HG02973 (cell line): ENCODE measurements at regions not wholly inside any gene's neighbourhood (a gene's known extent, or its start where the extent isn't known, plus 50 kb on each side); places are given as distances from the start of the nearest gene placed in this dataset.

ENCODE experiments used
- ATAC-seq: cut with Tn5 transposase; IDR thresholded peaks from one replicate; pipeline ENCODE4 v1.9.1; 2021; ENCODE audit warnings: moderate library complexity; ENCODE audit not compliant: unreplicated experiment

GRCh38 chr18:45467293-45467692, 148.0 kb upstream of the SLC14A2 start:
- ATAC-seq = no peak

DNA sequence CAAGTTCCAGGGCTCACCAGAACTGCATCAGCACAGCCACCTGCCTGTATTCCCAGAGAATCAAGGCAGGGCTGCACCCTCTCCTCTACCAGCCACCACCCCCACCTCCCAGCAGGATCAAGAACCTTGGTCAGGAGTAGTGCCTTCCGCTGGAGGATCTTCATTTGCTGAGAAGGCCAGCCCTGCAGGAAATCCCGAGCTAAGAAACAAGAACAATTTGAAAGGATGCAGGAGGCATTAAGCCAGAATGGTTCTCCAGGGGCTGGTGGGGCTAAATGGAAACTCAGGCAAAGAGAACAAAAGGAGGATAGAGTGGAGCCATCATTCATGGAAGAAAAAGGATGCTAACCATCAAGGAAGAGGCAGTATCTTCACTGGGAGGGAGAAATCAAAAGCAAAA, 147.3 kb upstream of the SLC14A2 start:
- ATAC-seq = no peak

DNA sequence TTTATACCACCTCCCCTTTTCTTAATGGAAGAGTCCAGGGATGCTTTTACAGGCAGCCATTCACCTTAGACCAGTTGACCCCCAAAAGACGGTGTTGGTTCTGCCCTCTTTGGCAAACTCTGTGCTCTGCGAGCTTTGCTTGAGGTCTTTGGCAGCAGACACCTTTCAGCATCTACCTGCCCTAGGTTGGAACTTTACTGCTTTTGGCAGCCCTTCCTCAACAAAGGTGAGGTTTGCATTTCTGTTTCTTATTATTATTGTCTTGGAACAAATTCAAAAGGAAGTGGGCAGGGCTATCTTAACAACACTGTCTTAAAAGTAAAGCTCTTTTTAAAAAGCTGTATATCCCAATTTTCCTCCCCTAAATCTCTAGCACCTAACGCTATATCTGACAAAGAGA, 136.4 kb upstream of the SLC14A2 start:
- ATAC-seq = no peak

DNA sequence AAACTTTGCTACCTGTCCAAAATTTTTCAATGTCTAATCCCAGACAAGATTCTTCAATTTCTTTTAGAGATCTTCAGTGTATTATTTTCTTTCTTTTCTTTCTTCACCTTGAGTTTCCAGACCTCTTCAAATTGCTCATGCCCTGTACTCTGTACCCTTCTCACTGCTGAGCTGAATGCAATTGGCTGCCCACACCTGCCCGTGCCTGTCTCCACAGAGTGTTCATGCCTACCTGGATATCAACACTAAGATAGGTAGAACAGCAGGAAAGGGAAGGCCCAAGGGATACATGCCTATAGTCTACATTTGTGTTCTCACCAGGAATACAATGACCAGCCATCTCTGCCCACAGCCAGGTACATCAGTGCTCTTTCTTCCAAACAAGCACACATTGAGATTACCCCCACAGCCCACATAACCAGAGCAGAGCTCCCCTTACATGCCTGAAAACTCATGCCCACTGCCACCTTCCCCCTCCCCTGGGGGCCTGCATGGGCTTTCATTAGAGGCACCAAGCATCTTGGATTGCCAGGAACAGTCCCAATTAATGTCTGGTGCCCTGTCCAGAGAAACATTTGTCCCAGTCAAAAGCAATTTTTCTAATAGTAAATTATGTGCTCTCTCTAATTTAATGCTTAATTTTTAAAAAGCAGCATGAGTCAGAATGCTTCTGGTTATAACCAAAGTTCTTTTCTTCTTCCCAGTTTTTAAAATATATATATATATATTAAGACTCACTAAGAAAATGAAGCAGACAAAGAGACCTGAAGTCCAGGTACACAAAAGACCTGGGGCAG, 134.9 kb upstream of the SLC14A2 start:
- no peak for ATAC-seq

GRCh38 chr18:45481821-45482220, 133.5 kb upstream of the SLC14A2 start:
- no peak for ATAC-seq

DNA sequence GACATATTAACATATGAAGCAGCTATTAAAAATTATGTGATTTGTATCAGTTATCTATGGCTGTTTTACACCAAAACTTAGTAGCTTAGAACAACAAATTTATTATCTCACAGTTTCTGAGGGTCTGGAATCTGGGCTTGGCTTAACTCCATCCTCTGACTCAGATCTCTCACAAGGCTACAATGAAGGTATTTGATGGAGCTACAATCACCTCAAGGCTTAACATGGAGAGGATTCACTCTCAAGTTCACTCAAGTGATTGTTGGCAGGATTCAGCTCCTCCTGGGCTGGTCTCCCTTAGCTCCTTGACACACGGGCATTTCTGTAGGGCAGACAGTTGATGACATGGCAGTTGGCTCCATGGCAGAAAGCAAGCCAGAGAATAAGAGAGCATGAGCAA, 133.0 kb upstream of the SLC14A2 start:
- no peak for ATAC-seq

DNA sequence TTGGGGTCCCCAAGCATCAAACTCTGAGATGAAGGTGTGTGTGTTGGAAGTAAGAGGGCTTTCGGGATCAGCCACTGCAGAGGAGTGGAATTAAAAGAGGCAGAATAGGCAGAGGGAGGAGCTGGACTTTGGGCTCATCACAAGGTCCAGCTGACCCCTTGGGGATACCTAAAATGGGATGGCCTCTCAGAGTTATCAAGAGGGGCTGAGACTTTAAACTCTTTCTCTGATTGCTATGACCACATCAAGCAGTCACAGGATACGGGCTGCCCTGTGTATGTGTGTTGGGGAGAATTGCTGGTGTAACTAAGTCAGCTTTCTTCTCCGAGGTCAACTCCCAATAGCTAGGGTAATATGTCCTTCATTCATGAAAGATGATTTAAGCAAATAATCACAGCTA, 127.7 kb upstream of the SLC14A2 start:
- ATAC-seq = no peak

DNA sequence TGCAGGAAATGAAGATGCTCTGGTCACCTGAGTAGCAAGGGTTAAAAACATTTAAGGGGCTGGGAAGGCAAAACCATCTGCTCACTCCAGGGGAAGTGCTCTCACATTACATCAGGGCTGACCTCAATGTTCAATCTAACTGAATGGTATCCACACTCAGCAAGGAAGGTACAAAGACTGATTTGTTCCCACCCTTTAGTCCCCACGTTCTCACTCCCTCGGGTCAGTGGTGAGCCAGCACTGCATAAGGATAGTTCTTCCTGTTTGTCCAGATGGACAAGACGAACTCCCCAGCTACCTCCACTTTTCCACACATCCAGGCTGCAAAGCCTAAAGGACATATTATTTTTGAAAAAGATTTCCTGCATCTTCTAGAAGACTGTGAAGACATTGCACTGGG, 126.6 kb upstream of the SLC14A2 start:
- ATAC-seq = no peak

- ATAC-seq = no peak
Measured at GRCh38 chr18:45493830-45494229, 121.4 kb upstream of the SLC14A2 start.

- no peak for ATAC-seq
Measured at GRCh38 chr18:45494811-45495210, 120.5 kb upstream of the SLC14A2 start.

DNA sequence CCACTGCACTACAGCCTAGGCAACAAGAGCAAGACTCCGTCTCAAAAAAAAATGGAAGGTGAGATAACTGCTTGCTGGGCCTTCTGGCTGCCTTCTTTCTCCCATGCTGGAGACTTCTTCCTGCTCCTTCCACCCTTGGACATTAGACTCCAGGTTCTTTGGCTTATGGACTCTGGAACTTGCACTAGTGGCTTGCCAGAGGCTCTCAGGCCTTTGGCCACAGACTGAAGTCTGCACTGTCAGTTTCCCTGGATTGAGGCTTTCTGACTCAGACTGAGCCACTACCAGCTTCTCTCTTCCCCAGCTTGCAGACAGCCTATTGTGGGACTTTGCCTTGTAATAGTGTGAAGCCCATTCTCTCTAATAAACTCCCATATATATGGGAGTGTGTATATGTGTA, 118.5 kb upstream of the SLC14A2 start:
- no peak for ATAC-seq

- ATAC-seq = no peak
Measured at GRCh38 chr18:45497595-45498286, 117.5 kb upstream of the SLC14A2 start.

GRCh38 chr18:45498287-45498658, 117.0 kb upstream of the SLC14A2 start:
- ATAC-seq = no peak

- no peak for ATAC-seq
Measured at GRCh38 chr18:45503990-45504389, 111.3 kb upstream of the SLC14A2 start.

DNA sequence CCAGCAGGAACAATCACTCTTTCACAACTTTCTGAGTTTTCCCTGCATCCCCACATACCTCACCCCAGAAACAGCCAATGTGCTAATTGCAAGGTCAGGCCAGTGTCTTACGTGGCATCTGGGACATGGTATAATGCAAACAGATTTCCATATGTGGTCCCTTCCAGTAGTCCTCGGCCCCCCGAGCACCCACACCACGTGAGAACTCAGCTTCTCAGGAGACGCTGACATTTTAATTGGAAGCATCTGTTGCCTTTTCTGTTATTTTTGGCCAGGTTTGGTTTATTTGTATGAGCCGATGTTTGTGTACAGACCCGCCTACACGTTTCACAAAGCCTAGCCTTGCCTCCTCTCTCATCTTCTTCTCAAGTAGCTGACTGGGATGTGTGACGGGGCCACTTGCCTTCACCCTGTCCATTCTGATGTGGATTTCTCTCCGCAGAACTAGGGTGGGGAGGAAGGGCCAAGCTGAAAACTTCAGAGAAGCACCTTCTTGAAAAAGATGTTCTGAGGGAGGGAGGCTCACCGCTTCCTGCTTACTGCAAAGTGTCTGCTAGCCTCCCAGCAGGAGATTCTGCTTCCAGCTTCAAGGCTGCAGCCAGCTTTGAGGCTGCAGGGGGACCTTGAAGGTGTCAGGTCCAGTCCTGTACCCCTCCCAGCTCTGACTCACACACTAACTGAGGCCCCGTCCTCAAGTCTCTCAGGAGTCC, 109.6 kb upstream of the SLC14A2 start:
- no peak for ATAC-seq

- no peak for ATAC-seq
Measured at GRCh38 chr18:45506951-45507350, 108.3 kb upstream of the SLC14A2 start.

- no peak for ATAC-seq
Measured at GRCh38 chr18:45509535-45509934, 105.7 kb upstream of the SLC14A2 start.

- no peak for ATAC-seq
Measured at GRCh38 chr18:45510656-45511055, 104.6 kb upstream of the SLC14A2 start.

GRCh38 chr18:45512363-45512953, 102.8 kb upstream of the SLC14A2 start:
- ATAC-seq = no peak

DNA sequence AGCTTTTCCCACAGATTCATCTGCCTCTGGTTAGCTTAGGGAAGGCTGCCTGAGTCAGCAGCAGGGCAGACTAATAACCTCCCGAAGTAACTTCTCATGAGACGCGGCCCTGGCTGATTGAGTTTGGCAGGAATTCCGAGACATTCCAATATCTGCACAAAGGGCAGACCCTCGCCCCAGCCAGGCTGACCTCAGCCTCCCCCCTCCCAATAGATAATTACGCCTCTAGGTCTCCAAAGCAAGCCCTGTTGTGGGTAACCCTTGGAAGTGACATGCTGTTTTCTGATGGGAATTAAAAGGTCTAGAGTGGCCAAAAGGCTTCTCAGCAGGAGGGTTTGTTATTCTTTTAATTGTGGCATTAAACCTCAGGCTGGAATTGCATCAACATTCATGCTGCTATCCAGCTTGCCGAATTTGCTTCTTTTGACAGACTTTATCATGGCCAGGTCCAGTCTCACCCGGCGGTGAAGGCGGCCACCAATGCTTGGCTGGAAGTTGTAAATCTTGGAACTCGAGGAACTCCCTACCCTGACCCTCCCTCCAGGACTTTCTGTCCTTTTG, 98.0 kb upstream of the SLC14A2 start:
- no peak for ATAC-seq
